Stomach (tissue), 8 donors: ENCODE measurements at regions not wholly inside any gene's neighbourhood (a gene's known extent, or its start where the extent isn't known, plus 50 kb on each side); places are given as distances from the start of the nearest gene placed in this dataset.

Source experiments
- DNase-seq, 2 donors: peaks; one replicate each; pipeline versions ENCODE4 v3.0.0 to v3.0.0-alpha.2; 2013 to 2019
- H3K27ac ChIP-seq, 5 donors: fragments of 200-600 bp in 4 of 5; sonication (generic) in 4 of 5; one replicate each; pipeline ENCODE4 v1.5.1; 2013 to 2019; ENCODE audit warnings: mild to moderate bottlenecking in 1 of 5, moderate library complexity in 1 of 5
- H3K27me3 ChIP-seq, 3 donors: fragments of 200-600 bp; sonication (generic); one replicate each; pipeline ENCODE4 v1.5.1; 2017 to 2019; ENCODE audit warnings: mixed run types in 1 of 3
- H3K36me3 ChIP-seq, 4 donors: fragments of 200-600 bp; sonication (generic); 1 replicate in 3 of 4; 2 replicates in 1 of 4; pipeline ENCODE4 v1.5.1; 2016 to 2019
- H3K4me1 ChIP-seq, 4 donors: fragments of 200-600 bp; sonication (generic); one replicate each; pipeline ENCODE4 v1.5.1; 2016 to 2019
- H3K4me3 ChIP-seq, 4 donors: fragments of 200-600 bp; sonication (generic) in 3 of 4; one replicate each; pipeline ENCODE4 v1.5.1; 2016 to 2019; ENCODE audit warnings: mild to moderate bottlenecking in 1 of 4
- H3K9me3 ChIP-seq, 4 donors: fragments of 200-600 bp; sonication (generic); one replicate each; pipeline ENCODE4 v1.5.1; 2016 to 2019
- CTCF ChIP-seq, 7 experiments: fragments of 450-650 bp in 4 of 7; fragments of 200-600 bp in 3 of 7; sonication (generic) in 3 of 7; IDR thresholded peaks; one replicate each; pipeline ENCODE4 v1.5.1; 2016 to 2019; ENCODE audit warnings: antibody characterized with exemption in 7 of 7, control low read depth in 2 of 7, mild to moderate bottlenecking in 1 of 7
- EP300 ChIP-seq: sonication (generic); formaldehyde crosslinking; IDR thresholded peaks from one replicate; pipeline ENCODE4 v1.6.1; 2017; ENCODE audit warnings: antibody characterized with exemption
- POLR2A ChIP-seq, 4 donors: fragments of 450-650 bp; IDR thresholded peaks; one replicate each; pipeline ENCODE4 v1.6.1; 2016; ENCODE audit warnings: antibody characterized with exemption in 4 of 4, control low read depth in 2 of 4, mild to moderate bottlenecking in 1 of 4, moderate library complexity in 1 of 4
- POLR2AphosphoS5 ChIP-seq, 3 donors: sonication (generic); formaldehyde crosslinking; IDR thresholded peaks; one replicate each; pipeline ENCODE4 v1.6.1; 2016; ENCODE audit warnings: antibody characterized with exemption in 3 of 3
- WGBS, 5 donors: extraction: QIAGEN DNeasy Blood & Tissue Kit in 3 of 5; methylation state at CpG; one replicate each; pipeline versions ENCODE4 v1.1.5 to v1.1.7; 2013 to 2018; 5-methylcytosine and 5-hydroxymethylcytosine counted together
- intact Hi-C: fragments of 100-400 bp; cut with DNase I; formaldehyde crosslinking; loops from one replicate; pipeline ENCODE4 v1.15.1; 2023; ENCODE audit warnings: low total_unique reads
- donor health status: healthy with polysubstance abuse.
- donor health status: Bipolar disorder and iron deficiency.
- donor health status: healthy.

- intact Hi-C loops = no loop called here
- TF ChIP-seq POLR2AphosphoS5 (IDR thresholded peaks at IDR 0.05) (no peak), EP300 (no peak), POLR2A (IDR thresholded peaks at IDR 0.05) (no peak), CTCF (IDR thresholded peaks at IDR 0.05) (no peak)
- no peaks in the 10 kb centered on the region for H3K36me3 ChIP-seq
- H3K4me1 ChIP-seq = peaks cover 0 to 11% (median 4%) of the 10 kb centered on the region in 4 donors
- no peak overlapping the region for H3K27ac ChIP-seq
- peak overlapping the region in 1 of 4 donors; percentile 5 for H3K4me3 ChIP-seq
- H3K27me3 ChIP-seq = peaks cover 0 to 60% (median 25%) of the 10 kb centered on the region in 3 donors
- no peaks in the 10 kb centered on the region for H3K9me3 ChIP-seq
- no peak for DNase-seq
- 17 to 26% (median 18%) methylated on average over 21 to 23 of the region's 23 CpGs for WGBS, 5 donors
These were observed 406.2 kb upstream of the PSMD7 start for GRCh38 chr16:73890186-73891128.

GRCh38 chr16:73888840-73889490, 407.6 kb upstream of the PSMD7 start:
- 56 to 64% (median 59%) methylated on average over 13 of the region's 13 CpGs for WGBS, 5 donors
- Histone ChIP-seq H3K4me1 (peaks cover 0 to 11% (median 4%) of the 10 kb centered on the region in 4 donors), H3K9me3 (no peaks in the 10 kb centered on the region), H3K27me3 (peaks cover 0 to 67% (median 25%) of the 10 kb centered on the region in 3 donors), H3K27ac (no peak overlapping the region), H3K4me3 (no peak overlapping the region), H3K36me3 (no peaks in the 10 kb centered on the region)
- no peak for TF ChIP-seq POLR2AphosphoS5 (IDR thresholded peaks at IDR 0.05)
- peak in 1 of 2 donors; percentile 44 for DNase-seq
- intact Hi-C loops = no loop called here

GRCh38 chr16:73887911-73888310, 408.7 kb upstream of the PSMD7 start:
- H3K27me3 ChIP-seq = peaks cover 0 to 75% (median 25%) of the 10 kb centered on the region in 3 donors
- H3K4me1 ChIP-seq = peaks cover 0 to 11% (median 4%) of the 10 kb centered on the region in 4 donors
- H3K36me3 ChIP-seq = no peaks in the 10 kb centered on the region
- 36 to 51% (median 44%) methylated on average over 8 of the region's 8 CpGs for WGBS, 5 donors
- DNase-seq = no peak
- no peak overlapping the region for H3K27ac ChIP-seq
- intact Hi-C loops = no loop called here
- TF ChIP-seq POLR2AphosphoS5 (IDR thresholded peaks at IDR 0.05) = no peak
- TF ChIP-seq EP300 = no peak
- TF ChIP-seq POLR2A (IDR thresholded peaks at IDR 0.05) = no peak
- no peak for TF ChIP-seq CTCF (IDR thresholded peaks at IDR 0.05)
- H3K4me3 ChIP-seq = no peak overlapping the region
- H3K9me3 ChIP-seq = no peaks in the 10 kb centered on the region

- DNase-seq = no peak
- Histone ChIP-seq H3K27me3 (peaks cover 0 to 68% (median 25%) of the 10 kb centered on the region in 3 donors), H3K4me3 (no peak overlapping the region), H3K4me1 (peaks cover 0 to 10% (median 4%) of the 10 kb centered on the region in 4 donors), H3K36me3 (no peaks in the 10 kb centered on the region), H3K9me3 (no peaks in the 10 kb centered on the region), H3K27ac (no peak overlapping the region)
- WGBS, 5 donors = 76 to 84% (median 80%) methylated on average over 10 of the region's 10 CpGs
- TF ChIP-seq POLR2AphosphoS5 (IDR thresholded peaks at IDR 0.05) = no peak
- TF ChIP-seq EP300 = no peak
- no peak for TF ChIP-seq CTCF (IDR thresholded peaks at IDR 0.05)
- no peak for TF ChIP-seq POLR2A (IDR thresholded peaks at IDR 0.05)
- intact Hi-C loops = no loop called here
These were observed 410.2 kb upstream of the PSMD7 start for GRCh38 chr16:73886426-73886825.
